Lower leg skin (tissue), 3 donors: ENCODE measurements at regions not wholly inside any gene's neighbourhood (a gene's known extent, or its start where the extent isn't known, plus 50 kb on each side); places are given as distances from the start of the nearest gene placed in this dataset.

Experiments used
- POLR2A ChIP-seq, 2 donors: fragments of 450-650 bp; IDR thresholded peaks; one replicate each; pipeline ENCODE4 v1.6.1; 2016 to 2017; ENCODE audit warnings: antibody characterized with exemption in 2 of 2, mild to moderate bottlenecking in 1 of 2, moderate library complexity in 1 of 2
- TF ChIP-seq, protein P1 (sequence below), 3 donors: fragments of 450-650 bp; IDR thresholded peaks; one replicate each; pipeline ENCODE4 v1.5.1; 2016; ENCODE audit warnings: antibody characterized with exemption in 3 of 3, mild to moderate bottlenecking in 3 of 3, moderate library complexity in 2 of 3

DNA sequence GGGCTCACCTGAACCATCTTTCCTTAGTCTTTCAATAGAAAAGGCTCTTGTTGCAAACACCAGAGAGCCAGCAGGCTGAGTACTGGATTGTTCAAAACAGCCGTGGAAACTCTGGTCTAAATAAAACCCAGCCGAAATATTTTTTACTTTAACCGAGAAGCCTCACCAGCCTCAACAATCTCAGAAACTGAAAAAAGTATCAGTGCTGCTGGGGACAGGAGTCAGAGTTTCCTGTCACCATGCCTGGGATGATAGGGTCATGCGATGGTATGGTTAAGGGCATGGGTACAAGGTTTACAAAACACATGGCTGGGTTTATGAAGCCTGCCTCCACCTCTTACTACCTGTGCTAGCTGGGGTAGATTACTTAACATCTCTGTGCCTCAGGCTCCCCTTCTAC, 55.3 kb upstream of the FZD7 start:
- TF ChIP-seq, protein P1, sequence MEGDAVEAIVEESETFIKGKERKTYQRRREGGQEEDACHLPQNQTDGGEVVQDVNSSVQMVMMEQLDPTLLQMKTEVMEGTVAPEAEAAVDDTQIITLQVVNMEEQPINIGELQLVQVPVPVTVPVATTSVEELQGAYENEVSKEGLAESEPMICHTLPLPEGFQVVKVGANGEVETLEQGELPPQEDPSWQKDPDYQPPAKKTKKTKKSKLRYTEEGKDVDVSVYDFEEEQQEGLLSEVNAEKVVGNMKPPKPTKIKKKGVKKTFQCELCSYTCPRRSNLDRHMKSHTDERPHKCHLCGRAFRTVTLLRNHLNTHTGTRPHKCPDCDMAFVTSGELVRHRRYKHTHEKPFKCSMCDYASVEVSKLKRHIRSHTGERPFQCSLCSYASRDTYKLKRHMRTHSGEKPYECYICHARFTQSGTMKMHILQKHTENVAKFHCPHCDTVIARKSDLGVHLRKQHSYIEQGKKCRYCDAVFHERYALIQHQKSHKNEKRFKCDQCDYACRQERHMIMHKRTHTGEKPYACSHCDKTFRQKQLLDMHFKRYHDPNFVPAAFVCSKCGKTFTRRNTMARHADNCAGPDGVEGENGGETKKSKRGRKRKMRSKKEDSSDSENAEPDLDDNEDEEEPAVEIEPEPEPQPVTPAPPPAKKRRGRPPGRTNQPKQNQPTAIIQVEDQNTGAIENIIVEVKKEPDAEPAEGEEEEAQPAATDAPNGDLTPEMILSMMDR (IDR thresholded peaks at IDR 0.05): no peak
- TF ChIP-seq POLR2A (IDR thresholded peaks at IDR 0.05): no peak
